ENCODE measurements at regions not wholly inside any gene's neighbourhood (a gene's known extent, or its start where the extent isn't known, plus 50 kb on each side); places are given as distances from the start of the nearest gene placed in this dataset.

DNA sequence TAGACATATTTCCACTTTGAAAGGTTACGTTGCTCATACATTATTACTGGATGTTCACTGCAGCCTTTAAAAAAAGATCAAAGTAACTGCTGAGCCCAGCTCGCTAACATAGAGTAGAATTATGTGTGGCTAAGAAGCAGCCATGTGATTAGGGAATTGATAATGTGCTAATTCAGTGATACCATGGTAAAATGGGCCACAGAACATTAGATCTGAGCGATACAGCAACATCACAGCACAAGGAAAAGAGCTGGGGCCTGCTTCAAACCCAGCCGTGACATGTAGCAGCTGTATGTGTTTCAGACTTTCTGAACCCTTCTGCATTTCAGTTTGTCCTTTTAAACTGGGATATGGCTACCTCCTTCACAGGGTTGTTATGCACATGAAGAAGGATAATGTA, 92.3 kb upstream of the LMNTD1 start:
- Histone ChIP-seq H3K9ac (ENCODE audit: insufficient read depth, low read length) (no peak overlapping the region), H3K79me2 (ENCODE audit: control insufficient read depth, insufficient read depth, low read length) (no peaks in the 10 kb centered on the region), H2AFZ (ENCODE audit: low read length) (peak overlapping the region; percentile 19), H3K27ac (ENCODE audit: insufficient read depth, low read length) (no peak overlapping the region), H4K20me1 (ENCODE audit: control insufficient read depth, extremely low read depth, insufficient read depth, low read length) (no peaks in the 10 kb centered on the region), H3K9me3 (ENCODE audit: control insufficient read depth, insufficient read depth, low read depth, low read length) (no peaks in the 10 kb centered on the region), H3K4me1 (ENCODE audit: control insufficient read depth, extremely low read depth, insufficient read depth, low read length) (peaks cover 3% of the 10 kb centered on the region), H3K27me3 (ENCODE audit: control insufficient read depth, insufficient read depth, low read length) (no peaks in the 10 kb centered on the region), H3K36me3 (ENCODE audit: control insufficient read depth, insufficient read depth, low read length) (no peaks in the 10 kb centered on the region), H3K4me2 (ENCODE audit: extremely low read depth, insufficient read depth, low read length) (no peak overlapping the region), H3K4me3 (replicated peaks in 1 of 4; ENCODE audit: control extremely low read depth in 1 of 4, insufficient read depth in 1 of 4, low read depth in 3 of 4, low read length in 4 of 4) (no peak overlapping the region)
- DNase-seq (ENCODE audit: low read depth in 2 of 2), result no peak
- TF ChIP-seq, protein P1, sequence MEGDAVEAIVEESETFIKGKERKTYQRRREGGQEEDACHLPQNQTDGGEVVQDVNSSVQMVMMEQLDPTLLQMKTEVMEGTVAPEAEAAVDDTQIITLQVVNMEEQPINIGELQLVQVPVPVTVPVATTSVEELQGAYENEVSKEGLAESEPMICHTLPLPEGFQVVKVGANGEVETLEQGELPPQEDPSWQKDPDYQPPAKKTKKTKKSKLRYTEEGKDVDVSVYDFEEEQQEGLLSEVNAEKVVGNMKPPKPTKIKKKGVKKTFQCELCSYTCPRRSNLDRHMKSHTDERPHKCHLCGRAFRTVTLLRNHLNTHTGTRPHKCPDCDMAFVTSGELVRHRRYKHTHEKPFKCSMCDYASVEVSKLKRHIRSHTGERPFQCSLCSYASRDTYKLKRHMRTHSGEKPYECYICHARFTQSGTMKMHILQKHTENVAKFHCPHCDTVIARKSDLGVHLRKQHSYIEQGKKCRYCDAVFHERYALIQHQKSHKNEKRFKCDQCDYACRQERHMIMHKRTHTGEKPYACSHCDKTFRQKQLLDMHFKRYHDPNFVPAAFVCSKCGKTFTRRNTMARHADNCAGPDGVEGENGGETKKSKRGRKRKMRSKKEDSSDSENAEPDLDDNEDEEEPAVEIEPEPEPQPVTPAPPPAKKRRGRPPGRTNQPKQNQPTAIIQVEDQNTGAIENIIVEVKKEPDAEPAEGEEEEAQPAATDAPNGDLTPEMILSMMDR (conservative IDR thresholded peaks at IDR 0.05 in 1 of 2, IDR thresholded peaks at IDR 0.05 in 1 of 2; ENCODE audit: low read depth in 1 of 2, low read length in 2 of 2), result no peak
- TF ChIP-seq EZH2 (IDR thresholded peaks at IDR 0.05; ENCODE audit: low read length, missing control alignments), result no peak

DNA sequence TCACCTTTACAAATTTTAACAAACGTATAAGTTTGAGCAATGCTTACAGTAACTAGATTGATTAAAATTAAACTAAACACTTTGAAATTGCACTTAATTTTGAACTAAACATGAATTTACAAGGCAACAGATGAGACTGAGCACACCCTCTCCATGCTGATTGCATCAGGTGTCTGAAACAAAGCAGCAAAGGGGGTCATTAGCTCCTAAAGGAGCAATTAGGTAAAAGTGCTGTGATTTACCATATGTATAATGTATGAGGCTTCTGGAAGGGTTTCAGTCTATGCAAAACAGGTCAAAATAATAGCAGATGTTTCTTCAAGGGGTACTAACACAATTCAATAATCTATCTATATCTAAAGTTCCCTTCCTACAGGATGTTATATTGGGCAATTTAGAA, 98.8 kb upstream of the LMNTD1 start:
- Histone ChIP-seq H4K20me1 (ENCODE audit: control insufficient read depth, extremely low read depth, insufficient read depth, low read length) (no peaks in the 10 kb centered on the region), H3K36me3 (ENCODE audit: control insufficient read depth, insufficient read depth, low read length) (no peaks in the 10 kb centered on the region), H3K27ac (ENCODE audit: insufficient read depth, low read length) (no peak overlapping the region), H3K4me1 (ENCODE audit: control insufficient read depth, extremely low read depth, insufficient read depth, low read length) (peaks cover 3% of the 10 kb centered on the region), H3K4me2 (ENCODE audit: extremely low read depth, insufficient read depth, low read length) (no peak overlapping the region), H3K4me3 (replicated peaks in 1 of 4; ENCODE audit: control extremely low read depth in 1 of 4, insufficient read depth in 1 of 4, low read depth in 3 of 4, low read length in 4 of 4) (no peak overlapping the region), H3K9me3 (ENCODE audit: control insufficient read depth, insufficient read depth, low read depth, low read length) (no peaks in the 10 kb centered on the region), H3K79me2 (ENCODE audit: control insufficient read depth, insufficient read depth, low read length) (no peaks in the 10 kb centered on the region), H3K9ac (ENCODE audit: insufficient read depth, low read length) (no peak overlapping the region), H2AFZ (ENCODE audit: low read length) (no peak overlapping the region), H3K27me3 (ENCODE audit: control insufficient read depth, insufficient read depth, low read length) (no peaks in the 10 kb centered on the region)
- no peak for TF ChIP-seq EZH2 (IDR thresholded peaks at IDR 0.05; ENCODE audit: low read length, missing control alignments)
- TF ChIP-seq, protein P1 (conservative IDR thresholded peaks at IDR 0.05 in 1 of 2, IDR thresholded peaks at IDR 0.05 in 1 of 2; ENCODE audit: low read depth in 1 of 2, low read length in 2 of 2), result no peak
- no peak for DNase-seq (ENCODE audit: low read depth in 2 of 2)

DNA sequence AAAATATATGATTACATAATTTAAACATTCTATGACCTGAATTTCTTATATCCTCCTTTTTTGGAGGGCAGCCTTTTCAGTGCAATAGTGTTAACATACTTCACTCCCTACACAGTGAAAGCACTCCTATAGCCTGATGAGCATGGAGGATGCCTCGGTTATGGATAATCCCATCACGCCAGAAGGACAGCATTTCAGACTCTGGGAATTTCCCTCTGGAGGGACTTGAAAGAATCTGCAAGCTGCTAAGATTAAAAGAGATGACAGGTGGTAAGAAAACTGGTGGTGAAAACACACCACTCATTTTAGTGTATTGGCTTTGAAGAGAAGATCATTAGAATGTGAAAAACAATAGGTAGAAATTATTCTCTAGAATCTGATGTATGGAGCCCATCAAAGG, 99.3 kb upstream of the LMNTD1 start:
- Histone ChIP-seq H3K27me3 (ENCODE audit: control insufficient read depth, insufficient read depth, low read length) (no peaks in the 10 kb centered on the region), H3K4me3 (replicated peaks in 1 of 4; ENCODE audit: control extremely low read depth in 1 of 4, insufficient read depth in 1 of 4, low read depth in 3 of 4, low read length in 4 of 4) (no peak overlapping the region), H2AFZ (ENCODE audit: low read length) (no peak overlapping the region), H3K4me2 (ENCODE audit: extremely low read depth, insufficient read depth, low read length) (no peak overlapping the region), H3K79me2 (ENCODE audit: control insufficient read depth, insufficient read depth, low read length) (no peaks in the 10 kb centered on the region), H3K4me1 (ENCODE audit: control insufficient read depth, extremely low read depth, insufficient read depth, low read length) (peaks cover 3% of the 10 kb centered on the region), H3K27ac (ENCODE audit: insufficient read depth, low read length) (no peak overlapping the region), H3K9ac (ENCODE audit: insufficient read depth, low read length) (no peak overlapping the region), H3K36me3 (ENCODE audit: control insufficient read depth, insufficient read depth, low read length) (no peaks in the 10 kb centered on the region), H3K9me3 (ENCODE audit: control insufficient read depth, insufficient read depth, low read depth, low read length) (no peaks in the 10 kb centered on the region), H4K20me1 (ENCODE audit: control insufficient read depth, extremely low read depth, insufficient read depth, low read length) (no peaks in the 10 kb centered on the region)
- TF ChIP-seq, protein P1 (conservative IDR thresholded peaks at IDR 0.05 in 1 of 2, IDR thresholded peaks at IDR 0.05 in 1 of 2; ENCODE audit: low read depth in 1 of 2, low read length in 2 of 2), result no peak
- no peak for TF ChIP-seq EZH2 (IDR thresholded peaks at IDR 0.05; ENCODE audit: low read length, missing control alignments)
- no peak for DNase-seq (ENCODE audit: low read depth in 2 of 2)

All from fibroblast of lung (primary cell).